ENCODE measurements at regions not wholly inside any gene's neighbourhood (a gene's known extent, or its start where the extent isn't known, plus 50 kb on each side); places are given as distances from the start of the nearest gene placed in this dataset.

- no peak for DNase-seq
These were observed 1223.9 kb downstream of the BRD1 start for GRCh38 chr22:48603621-48604320.

- no peak for DNase-seq
These were observed 1224.7 kb downstream of the BRD1 start for GRCh38 chr22:48602805-48603518.

- DNase-seq: no peak
These were observed 1227.0 kb downstream of the BRD1 start for GRCh38 chr22:48600681-48601080.

GRCh38 chr22:48600171-48600570, 1227.5 kb downstream of the BRD1 start:
- DNase-seq: no peak

- no peak for DNase-seq
These were observed 1228.3 kb downstream of the BRD1 start for GRCh38 chr22:48599346-48599745.

- no peak for DNase-seq
These were observed 1231.4 kb downstream of the BRD1 start for GRCh38 chr22:48596111-48596850.

- no peak for DNase-seq
These were observed 1232.2 kb downstream of the BRD1 start for GRCh38 chr22:48595511-48595905.

- no peak for DNase-seq
These were observed 1232.7 kb downstream of the BRD1 start for GRCh38 chr22:48594757-48595510.

- no peak for DNase-seq
These were observed 1233.5 kb downstream of the BRD1 start for GRCh38 chr22:48594016-48594756.

GRCh38 chr22:48593551-48593950, 1234.1 kb downstream of the BRD1 start:
- DNase-seq: no peak

GRCh38 chr22:48592931-48593330, 1234.7 kb downstream of the BRD1 start:
- DNase-seq: no peak

- DNase-seq: no peak
These were observed 1235.2 kb downstream of the BRD1 start for GRCh38 chr22:48592488-48592887.

GRCh38 chr22:48592066-48592345, 1235.7 kb downstream of the BRD1 start:
- no peak for DNase-seq

- DNase-seq: no peak
These were observed 1236.2 kb downstream of the BRD1 start for GRCh38 chr22:48591286-48592065.

- no peak for DNase-seq
These were observed 1237.8 kb downstream of the BRD1 start for GRCh38 chr22:48589901-48590300.

- no peak for DNase-seq
These were observed 1238.7 kb downstream of the BRD1 start for GRCh38 chr22:48588878-48589450.

GRCh38 chr22:48588151-48588877, 1239.4 kb downstream of the BRD1 start:
- no peak for DNase-seq

GRCh38 chr22:48587236-48587865, 1240.3 kb downstream of the BRD1 start:
- no peak for DNase-seq

- no peak for DNase-seq
These were observed 1240.9 kb downstream of the BRD1 start for GRCh38 chr22:48586799-48587185.
